ENCODE measurements at regions not wholly inside any gene's neighbourhood (a gene's known extent, or its start where the extent isn't known, plus 50 kb on each side); places are given as distances from the start of the nearest gene placed in this dataset.

DNA sequence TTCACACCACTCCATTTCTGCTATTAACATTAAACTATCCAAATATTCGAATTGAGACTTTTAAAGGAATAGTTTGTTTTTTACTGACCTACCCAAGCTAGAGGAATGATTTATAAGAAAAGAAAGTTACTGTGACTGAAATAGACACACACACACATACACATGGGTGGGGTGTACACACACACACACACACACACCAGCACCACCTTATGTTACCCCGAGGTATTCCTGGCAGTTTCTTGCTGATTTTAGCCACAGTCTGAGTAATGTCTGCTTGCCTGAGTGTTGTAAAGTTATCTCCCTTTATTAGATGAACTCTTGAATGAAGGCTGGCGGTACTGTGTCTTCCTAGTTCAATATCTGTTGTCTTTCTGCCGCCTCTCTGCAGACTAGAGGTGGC lies 91.3 kb upstream of the PRKG1 start:
- TF ChIP-seq CTCF (IDR thresholded peaks at IDR 0.05; ENCODE audit: insufficient read depth, low read length, poor library complexity, severe bottlenecking), result no peak
- no peaks in the 10 kb centered on the region for H3K27me3 ChIP-seq (ENCODE audit: control insufficient read depth, insufficient read depth, low read length)

GRCh38 chr10:50987934-50988333 lies 86.4 kb upstream of the PRKG1 start:
- H3K27me3 ChIP-seq (ENCODE audit: control insufficient read depth, insufficient read depth, low read length), result peaks cover 3% of the 10 kb centered on the region
- H3K36me3 ChIP-seq (ENCODE audit: control insufficient read depth, insufficient read depth, low read length), result no peaks in the 10 kb centered on the region
- H3K4me3 ChIP-seq (ENCODE audit: low read depth, low read length), result no peak overlapping the region
- DNase-seq (ENCODE audit: low read depth), result no peak
- no peak for TF ChIP-seq CTCF (IDR thresholded peaks at IDR 0.05; ENCODE audit: insufficient read depth, low read length, poor library complexity, severe bottlenecking)

More for the DNA sequence above, 91.3 kb upstream of the PRKG1 start:
- H3K36me3 ChIP-seq (ENCODE audit: control insufficient read depth, insufficient read depth, low read length), result no peaks in the 10 kb centered on the region
- H3K4me3 ChIP-seq (ENCODE audit: low read depth, low read length), result no peak overlapping the region
- DNase-seq (ENCODE audit: low read depth), result no peak

DNA sequence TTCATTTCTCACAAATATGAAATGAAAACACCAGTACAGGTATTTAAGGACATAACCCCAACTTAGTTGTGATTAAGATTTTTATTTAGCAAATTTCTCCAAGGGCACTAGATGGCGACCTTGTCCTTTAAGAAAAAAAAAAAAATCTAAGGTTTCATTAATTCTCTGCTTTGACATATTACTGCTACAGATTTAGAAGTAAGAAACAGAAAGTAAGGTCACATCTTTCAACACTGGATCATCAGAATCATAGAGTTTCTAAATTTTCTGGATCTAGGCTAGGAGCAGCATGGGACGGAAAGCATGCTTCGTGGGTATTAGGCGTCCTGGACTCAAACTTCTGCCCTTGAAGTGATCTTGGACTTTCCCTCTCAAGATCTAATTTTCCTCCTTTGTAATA lies 85.5 kb upstream of the PRKG1 start:
- TF ChIP-seq CTCF (IDR thresholded peaks at IDR 0.05; ENCODE audit: insufficient read depth, low read length, poor library complexity, severe bottlenecking), result peak; percentile 43
- Histone ChIP-seq H3K4me3 (ENCODE audit: low read depth, low read length) (no peak overlapping the region), H3K27me3 (ENCODE audit: control insufficient read depth, insufficient read depth, low read length) (peaks cover 11% of the 10 kb centered on the region), H3K36me3 (ENCODE audit: control insufficient read depth, insufficient read depth, low read length) (no peaks in the 10 kb centered on the region)
- no peak for DNase-seq (ENCODE audit: low read depth)

GRCh38 chr10:50990568-50991455 lies 83.5 kb upstream of the PRKG1 start:
- DNase-seq (ENCODE audit: low read depth), result peak; percentile 34
- Histone ChIP-seq H3K27me3 (ENCODE audit: control insufficient read depth, insufficient read depth, low read length) (peaks cover 11% of the 10 kb centered on the region), H3K36me3 (ENCODE audit: control insufficient read depth, insufficient read depth, low read length) (no peaks in the 10 kb centered on the region), H3K4me3 (ENCODE audit: low read depth, low read length) (peak overlapping the region; percentile 50)
- TF ChIP-seq CTCF (IDR thresholded peaks at IDR 0.05; ENCODE audit: insufficient read depth, low read length, poor library complexity, severe bottlenecking), result no peak

GRCh38 chr10:50991456-50992355 lies 82.6 kb upstream of the PRKG1 start:
- no peak for DNase-seq (ENCODE audit: low read depth)
- Histone ChIP-seq H3K36me3 (ENCODE audit: control insufficient read depth, insufficient read depth, low read length) (no peaks in the 10 kb centered on the region), H3K4me3 (ENCODE audit: low read depth, low read length) (peak overlapping the region; percentile 50), H3K27me3 (ENCODE audit: control insufficient read depth, insufficient read depth, low read length) (peaks cover 11% of the 10 kb centered on the region)
- no peak for TF ChIP-seq CTCF (IDR thresholded peaks at IDR 0.05; ENCODE audit: insufficient read depth, low read length, poor library complexity, severe bottlenecking)

Measured in kidney epithelial cell (primary cell).